Suprapubic skin (tissue), 4 donors: ENCODE measurements at regions not wholly inside any gene's neighbourhood (a gene's known extent, or its start where the extent isn't known, plus 50 kb on each side); places are given as distances from the start of the nearest gene placed in this dataset.

ENCODE experiments used
- CTCF ChIP-seq, 2 donors: fragments of 200-600 bp in 1 of 2; fragments of 450-650 bp in 1 of 2; sonication (generic) in 1 of 2; IDR thresholded peaks; one replicate each; pipeline ENCODE4 v1.5.1; 2016 to 2019; ENCODE audit warnings: antibody characterized with exemption in 2 of 2, mild to moderate bottlenecking in 1 of 2, moderate library complexity in 1 of 2
- POLR2A ChIP-seq, 2 donors: fragments of 450-650 bp; IDR thresholded peaks; one replicate each; pipeline ENCODE4 v1.6.1; 2017; ENCODE audit warnings: antibody characterized with exemption in 2 of 2, mild to moderate bottlenecking in 2 of 2, moderate library complexity in 2 of 2
- POLR2AphosphoS5 ChIP-seq, 3 donors: sonication (generic); formaldehyde crosslinking; IDR thresholded peaks; one replicate each; pipeline ENCODE4 v1.6.1; 2017; ENCODE audit warnings: antibody characterized with exemption in 3 of 3

DNA sequence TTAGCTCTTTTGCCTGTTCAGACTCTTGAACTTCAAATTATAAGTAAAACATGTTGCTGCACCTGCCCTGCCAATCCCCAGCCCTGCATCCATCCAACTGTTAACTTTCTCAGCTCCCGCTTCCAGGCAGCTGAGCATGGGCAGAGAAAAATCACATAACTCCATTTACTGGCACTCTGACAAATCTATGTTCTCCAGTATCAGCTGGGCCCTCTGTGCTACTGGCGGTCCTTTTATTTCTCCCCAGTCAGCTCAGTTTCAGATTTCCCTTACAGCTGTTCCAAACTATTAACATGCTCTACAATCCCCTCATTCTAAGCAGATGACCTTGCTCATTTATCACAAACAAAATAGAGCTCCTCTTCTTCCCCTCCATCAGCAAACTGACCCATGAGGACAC lies 240.4 kb upstream of the TET2 start:
- no peak for TF ChIP-seq POLR2A (IDR thresholded peaks at IDR 0.05)
- no peak for TF ChIP-seq CTCF (IDR thresholded peaks at IDR 0.05)
- TF ChIP-seq POLR2AphosphoS5 (IDR thresholded peaks at IDR 0.05) = no peak
